HEK293T (cell line): ENCODE measurements at regions not wholly inside any gene's neighbourhood (a gene's known extent, or its start where the extent isn't known, plus 50 kb on each side); places are given as distances from the start of the nearest gene placed in this dataset.
"Not testable (repeated sequence)": the region's sequence is repeated elsewhere in the genome, so short reads cannot be mapped to it uniquely, and the experiment has no call there.

ENCODE experiments used
- CTCF ChIA-PET: fragments of 350-600 bp; formaldehyde crosslinking; extraction: SDS; loops from one replicate; lab custom pipeline; 2021; ENCODE audit warnings: antibody characterized with exemption, inconsistent platforms; lab: Yijun Ruan, JAX
- POLR2A ChIA-PET: fragments of 350-600 bp; formaldehyde crosslinking; extraction: SDS; loops from one replicate; lab custom pipeline; 2020; ENCODE audit warnings: antibody characterized with exemption, inconsistent platforms; lab: Yijun Ruan, JAX
- DNase-seq: peaks from one replicate; pipeline ENCODE4 v3.0.0; 2012; ENCODE audit warnings: mixed read lengths; ENCODE audit errors: extremely low spot score
- ARNT ChIP-seq: fragments of 450-650 bp; IDR thresholded peaks from 2 replicates; pipeline ENCODE4 v1.6.1; 2017; ENCODE audit warnings: mild to moderate bottlenecking
- BHLHE40 ChIP-seq: fragments of 450-650 bp; IDR thresholded peaks from 2 replicates; pipeline ENCODE4 v1.6.1; 2016; ENCODE audit warnings: mild to moderate bottlenecking, moderate library complexity, borderline replicate concordance
- CTBP1 ChIP-seq: fragments of 450-650 bp; IDR thresholded peaks from 2 replicates; pipeline ENCODE4 v1.6.1; 2016; ENCODE audit warnings: borderline replicate concordance
- ELF4 ChIP-seq: fragments of 450-650 bp; IDR thresholded peaks from 2 replicates; pipeline ENCODE4 v1.6.1; 2017; ENCODE audit warnings: antibody characterized with exemption
- FOXA1 ChIP-seq: fragments of 450-650 bp; IDR thresholded peaks from 2 replicates; pipeline ENCODE4 v1.6.1; 2016; ENCODE audit warnings: mild to moderate bottlenecking
- FOXK2 ChIP-seq: fragments of 450-650 bp; IDR thresholded peaks from 2 replicates; pipeline ENCODE4 v1.6.1; 2016; ENCODE audit warnings: mild to moderate bottlenecking
- FOXM1 ChIP-seq: fragments of 450-650 bp; IDR thresholded peaks from 2 replicates; pipeline ENCODE4 v1.6.1; 2017; ENCODE audit warnings: mild to moderate bottlenecking, borderline replicate concordance
- HDGF ChIP-seq: fragments of 450-650 bp; IDR thresholded peaks from 2 replicates; pipeline ENCODE4 v1.6.1; 2017; ENCODE audit warnings: antibody characterized with exemption, borderline replicate concordance
- L3MBTL2 ChIP-seq: fragments of 450-650 bp; conservative IDR thresholded peaks from 2 replicates; pipeline ENCODE4 v1.6.1; 2016; ENCODE audit warnings: mild to moderate bottlenecking
- LEF1 ChIP-seq: fragments of 450-650 bp; IDR thresholded peaks from 2 replicates; pipeline ENCODE4 v1.6.1; 2017; ENCODE audit warnings: mild to moderate bottlenecking, borderline replicate concordance
- NFRKB ChIP-seq: fragments of 450-650 bp; IDR thresholded peaks from 2 replicates; pipeline ENCODE4 v1.6.1; 2016; ENCODE audit warnings: mild to moderate bottlenecking, moderate library complexity
- SP1 ChIP-seq: fragments of 450-650 bp; IDR thresholded peaks from 2 replicates; pipeline ENCODE4 v1.6.1; 2017
- SUZ12 ChIP-seq: fragments of 450-650 bp; IDR thresholded peaks from 2 replicates; pipeline ENCODE4 v1.6.1; 2016; ENCODE audit warnings: mild to moderate bottlenecking
- TARDBP ChIP-seq: fragments of 450-650 bp; IDR thresholded peaks from 2 replicates; pipeline ENCODE4 v1.6.1; 2016
- ZNF384 ChIP-seq: fragments of 450-650 bp; IDR thresholded peaks from 2 replicates; pipeline ENCODE4 v1.6.1; 2016
- TF ChIP-seq, protein P1 (sequence below): fragments of 450-650 bp; IDR thresholded peaks from 2 replicates; pipeline ENCODE4 v1.6.1; 2016

DNA sequence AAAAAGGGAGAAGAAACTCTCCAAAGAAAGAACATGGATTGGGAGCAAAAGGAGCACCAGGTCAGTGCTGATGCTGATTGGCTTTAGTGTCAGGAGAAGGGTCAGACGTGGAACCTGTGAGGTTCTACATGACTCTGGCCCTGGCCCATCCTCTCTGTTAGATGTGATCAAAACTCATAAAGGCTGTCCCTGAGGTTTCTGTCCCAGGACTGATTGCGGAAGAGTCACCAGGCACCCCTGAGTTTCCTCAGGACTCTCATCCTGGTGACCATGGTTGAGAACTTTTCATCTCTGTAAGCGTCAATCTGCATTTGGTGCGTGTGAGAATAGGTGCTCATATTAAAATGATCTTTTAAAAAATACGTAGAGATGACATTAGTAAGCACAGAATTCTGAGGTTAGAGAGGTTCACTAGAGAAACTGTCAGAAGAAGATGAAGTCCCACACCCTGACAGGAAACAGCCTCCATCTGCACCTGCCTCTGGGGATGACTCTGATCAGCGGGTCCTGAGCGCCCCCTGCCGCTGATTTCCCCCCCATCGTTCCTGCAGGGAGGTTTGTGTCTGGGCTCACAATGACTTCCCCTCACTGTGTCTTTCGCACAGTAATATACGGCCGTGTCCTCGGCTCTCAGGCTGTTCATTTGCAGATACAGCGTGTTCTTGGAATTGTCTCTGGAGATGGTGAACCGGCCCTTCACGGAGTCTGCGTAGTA is 741.8 kb downstream of the TMEM121 start:
- CTCF ChIA-PET: interaction anchor here (1.1 kb wide), 1 partner anchor 11 kb away, joined by 3 read pairs; no protein-coding TSS in a partner anchor
- POLR2A ChIA-PET: no interaction called here
- TF ChIP-seq FOXM1 (no peak), FOXK2 (no peak), ZNF384 (no peak), SP1 (no peak), CTBP1 (no peak), TARDBP (no peak), L3MBTL2 (no peak), SUZ12 (no peak), BHLHE40 (no peak)
- TF ChIP-seq, protein P1, sequence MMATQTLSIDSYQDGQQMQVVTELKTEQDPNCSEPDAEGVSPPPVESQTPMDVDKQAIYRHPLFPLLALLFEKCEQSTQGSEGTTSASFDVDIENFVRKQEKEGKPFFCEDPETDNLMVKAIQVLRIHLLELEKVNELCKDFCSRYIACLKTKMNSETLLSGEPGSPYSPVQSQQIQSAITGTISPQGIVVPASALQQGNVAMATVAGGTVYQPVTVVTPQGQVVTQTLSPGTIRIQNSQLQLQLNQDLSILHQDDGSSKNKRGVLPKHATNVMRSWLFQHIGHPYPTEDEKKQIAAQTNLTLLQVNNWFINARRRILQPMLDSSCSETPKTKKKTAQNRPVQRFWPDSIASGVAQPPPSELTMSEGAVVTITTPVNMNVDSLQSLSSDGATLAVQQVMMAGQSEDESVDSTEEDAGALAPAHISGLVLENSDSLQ: no peak
- no peak for DNase-seq

DNA sequence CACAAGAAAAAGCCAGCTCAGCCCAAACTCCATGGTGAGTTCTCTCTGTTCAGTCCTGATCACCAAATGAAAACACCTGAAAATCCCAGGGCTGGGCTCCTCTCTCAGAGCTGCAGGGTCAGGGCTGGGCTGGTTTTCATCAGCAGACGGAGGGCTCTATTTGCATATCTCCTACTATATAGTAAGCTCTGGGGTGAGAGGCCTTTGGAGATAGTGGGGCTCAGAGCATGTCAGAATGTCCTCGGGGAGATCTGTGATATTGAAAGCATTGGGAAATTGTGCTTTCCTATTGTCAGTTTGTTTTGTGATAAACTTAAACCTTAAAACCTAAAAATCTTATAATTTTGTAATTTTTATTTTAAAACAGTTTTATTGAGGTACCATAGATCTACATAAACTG is 742.6 kb downstream of the TMEM121 start:
- POLR2A ChIA-PET: no interaction called here

DNA sequence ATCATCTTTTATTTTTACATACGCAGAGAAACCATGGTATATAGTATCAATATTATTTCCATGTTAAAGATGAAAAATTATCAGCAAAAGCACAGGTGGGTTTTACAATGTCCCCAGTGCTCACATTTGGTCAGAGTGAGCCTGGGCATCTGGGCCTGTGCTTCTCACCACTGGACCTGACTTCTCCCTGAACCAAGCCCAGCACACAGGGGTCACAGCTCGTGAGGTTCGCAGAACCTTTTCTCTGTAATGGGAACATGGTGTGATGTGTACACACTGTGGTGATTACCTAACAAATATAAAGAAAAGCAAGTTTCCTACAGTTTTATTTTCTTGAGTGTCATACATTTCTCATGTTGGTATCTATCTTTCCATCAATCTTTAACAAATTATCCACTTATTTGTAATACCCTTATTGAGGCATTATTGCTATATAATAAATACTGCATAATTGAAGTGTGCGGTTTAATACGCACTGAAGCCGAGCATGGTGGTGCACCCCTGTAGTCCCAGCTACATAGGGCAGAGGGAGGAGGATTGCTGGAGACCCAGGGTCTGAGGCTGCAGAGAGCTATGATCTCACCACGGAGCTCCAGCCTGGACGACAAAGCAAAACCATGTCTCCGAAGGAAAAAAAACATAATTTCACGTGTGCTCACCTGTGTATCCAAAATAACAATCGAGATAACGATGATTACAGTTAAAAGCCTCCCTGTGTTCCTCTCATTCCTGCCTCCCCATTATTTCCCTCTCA is 743.2 kb downstream of the TMEM121 start:
- no peak for TF ChIP-seq ARNT
- POLR2A ChIA-PET: no interaction called here
- CTCF ChIA-PET: interaction anchor here (1.1 kb wide), 1 partner anchor 12 kb away, joined by 3 read pairs; no protein-coding TSS in a partner anchor
- no peak for DNase-seq

More for the DNA sequence above, 742.6 kb downstream of the TMEM121 start:
- CTCF ChIA-PET: interaction anchor here (1.1 kb wide), 1 partner anchor 12 kb away, joined by 3 read pairs; no protein-coding TSS in a partner anchor
- TF ChIP-seq ZNF384: no peak
- no peak for TF ChIP-seq ARNT
- no peak for TF ChIP-seq SP1
- TF ChIP-seq LEF1: no peak
- no peak for TF ChIP-seq FOXM1
- no peak for TF ChIP-seq FOXA1
- TF ChIP-seq CTBP1: no peak
- TF ChIP-seq TARDBP: no peak
- TF ChIP-seq HDGF: no peak
- no peak for TF ChIP-seq SUZ12
- TF ChIP-seq NFRKB: no peak
- TF ChIP-seq ELF4: no peak
- no peak for TF ChIP-seq FOXK2
- no peak for TF ChIP-seq L3MBTL2
- no peak for TF ChIP-seq BHLHE40
- TF ChIP-seq, protein P1: no peak
- DNase-seq: no peak

- DNase-seq, POLR2A ChIA-PET, CTCF ChIA-PET: not testable (repeated sequence)
Measured at GRCh38 chr14:106270476-106271121, 744.2 kb downstream of the TMEM121 start.

DNA sequence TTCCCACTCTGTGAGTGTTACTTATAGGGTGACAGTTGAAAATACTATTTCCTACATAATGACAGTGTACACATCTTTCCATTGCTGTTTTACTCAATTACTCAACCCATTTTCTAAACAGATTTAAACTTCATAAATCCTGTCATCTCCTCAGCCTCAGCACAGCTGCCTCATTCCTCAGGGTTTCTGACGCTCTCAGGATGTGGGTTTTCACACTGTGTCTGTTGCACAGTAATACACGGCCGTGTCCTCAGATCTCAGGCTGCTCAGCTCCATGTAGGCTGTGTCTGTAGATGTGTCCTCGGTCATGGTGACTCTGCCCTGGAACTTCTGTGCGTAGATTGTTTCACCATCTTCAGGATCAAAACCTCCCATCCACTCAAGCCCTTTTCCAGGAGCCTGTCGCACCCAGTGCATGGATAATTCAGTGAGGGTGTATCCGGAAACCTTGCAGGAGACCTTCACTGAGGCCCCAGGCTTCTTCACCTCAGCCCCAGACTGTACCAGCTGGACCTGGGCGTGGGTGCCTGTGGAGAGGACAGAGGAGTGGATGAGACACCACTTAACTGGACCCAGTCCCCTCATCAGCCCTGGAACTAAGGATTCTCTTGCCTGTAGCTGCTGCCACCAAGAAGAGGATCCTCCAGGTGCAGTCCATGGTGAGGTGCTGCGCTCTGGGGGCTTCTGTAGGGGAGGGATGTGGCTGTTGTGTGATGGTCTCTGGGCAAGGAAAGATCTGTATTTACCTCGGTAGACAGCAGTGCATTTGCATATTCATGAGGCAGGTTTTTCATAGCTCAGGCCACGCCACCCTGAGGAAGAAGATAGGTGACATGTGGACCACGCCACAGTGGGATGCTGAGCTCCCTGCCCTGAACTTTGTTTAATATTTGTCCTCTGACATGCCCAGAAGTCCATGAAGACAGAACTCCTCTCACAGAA is 750.2 kb downstream of the TMEM121 start:
- CTCF ChIA-PET: interaction anchor here (1.4 kb wide), 1 partner anchor 18 kb away, joined by 3 read pairs; no protein-coding TSS in a partner anchor
- no peak for DNase-seq
- POLR2A ChIA-PET: no interaction called here

More for the DNA sequence above, 750.2 kb downstream of the TMEM121 start:
- TF ChIP-seq, protein P1: no peak
- TF ChIP-seq ARNT (no peak), TARDBP (no peak), HDGF (no peak), SP1 (no peak), NFRKB (no peak), LEF1 (no peak), ELF4 (no peak), L3MBTL2 (no peak), FOXA1 (no peak), ZNF384 (no peak), BHLHE40 (no peak), FOXK2 (no peak)
